ENCODE measurements at regions not wholly inside any gene's neighbourhood (a gene's known extent, or its start where the extent isn't known, plus 50 kb on each side); places are given as distances from the start of the nearest gene placed in this dataset.
"Not testable (repeated sequence)": the region's sequence is repeated elsewhere in the genome, so short reads cannot be mapped to it uniquely, and the experiment has no call there.

DNA sequence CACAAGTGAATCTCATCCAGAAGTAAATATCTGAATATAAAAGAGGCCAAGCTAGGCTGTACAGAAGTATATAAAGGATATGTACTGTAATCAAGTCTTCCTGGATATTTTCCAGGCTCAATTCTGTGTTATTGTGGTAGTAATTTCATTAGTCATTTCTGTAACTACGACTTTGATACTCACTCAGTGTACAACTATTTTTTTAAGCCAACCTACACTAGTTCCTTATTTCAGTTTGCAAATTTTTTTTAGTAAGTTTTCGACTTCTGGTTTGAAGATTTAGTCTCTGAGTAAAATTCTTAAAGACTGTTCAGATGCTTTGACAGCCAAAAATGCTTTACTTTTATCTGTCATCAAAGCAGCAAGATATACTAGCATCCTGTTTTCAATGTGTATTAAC, 130.8 kb downstream of the CAPZA3 start:
- TF ChIP-seq, protein P1, sequence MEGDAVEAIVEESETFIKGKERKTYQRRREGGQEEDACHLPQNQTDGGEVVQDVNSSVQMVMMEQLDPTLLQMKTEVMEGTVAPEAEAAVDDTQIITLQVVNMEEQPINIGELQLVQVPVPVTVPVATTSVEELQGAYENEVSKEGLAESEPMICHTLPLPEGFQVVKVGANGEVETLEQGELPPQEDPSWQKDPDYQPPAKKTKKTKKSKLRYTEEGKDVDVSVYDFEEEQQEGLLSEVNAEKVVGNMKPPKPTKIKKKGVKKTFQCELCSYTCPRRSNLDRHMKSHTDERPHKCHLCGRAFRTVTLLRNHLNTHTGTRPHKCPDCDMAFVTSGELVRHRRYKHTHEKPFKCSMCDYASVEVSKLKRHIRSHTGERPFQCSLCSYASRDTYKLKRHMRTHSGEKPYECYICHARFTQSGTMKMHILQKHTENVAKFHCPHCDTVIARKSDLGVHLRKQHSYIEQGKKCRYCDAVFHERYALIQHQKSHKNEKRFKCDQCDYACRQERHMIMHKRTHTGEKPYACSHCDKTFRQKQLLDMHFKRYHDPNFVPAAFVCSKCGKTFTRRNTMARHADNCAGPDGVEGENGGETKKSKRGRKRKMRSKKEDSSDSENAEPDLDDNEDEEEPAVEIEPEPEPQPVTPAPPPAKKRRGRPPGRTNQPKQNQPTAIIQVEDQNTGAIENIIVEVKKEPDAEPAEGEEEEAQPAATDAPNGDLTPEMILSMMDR (IDR thresholded peaks at IDR 0.05; ENCODE audit: low read depth, low read length) = no peak
- in situ Hi-C loops (cut with HindIII; ENCODE audit: low sequenced_read_pairs) = no loop called here
- DNase-seq (ENCODE audit: low read depth, low spot score) = peak; percentile 43
- no peak overlapping the region for H3K4me3 ChIP-seq (ENCODE audit: low read depth, low read length)

GRCh38 chr12:18872770-18873169, 134.9 kb downstream of the CAPZA3 start:
- DNase-seq (ENCODE audit: low read depth, low spot score) = no peak
- in situ Hi-C loops (cut with HindIII; ENCODE audit: low sequenced_read_pairs) = no loop called here
- H3K4me3 ChIP-seq (ENCODE audit: low read depth, low read length) = no peak overlapping the region
- TF ChIP-seq, protein P1 (IDR thresholded peaks at IDR 0.05; ENCODE audit: low read depth, low read length) = no peak

DNA sequence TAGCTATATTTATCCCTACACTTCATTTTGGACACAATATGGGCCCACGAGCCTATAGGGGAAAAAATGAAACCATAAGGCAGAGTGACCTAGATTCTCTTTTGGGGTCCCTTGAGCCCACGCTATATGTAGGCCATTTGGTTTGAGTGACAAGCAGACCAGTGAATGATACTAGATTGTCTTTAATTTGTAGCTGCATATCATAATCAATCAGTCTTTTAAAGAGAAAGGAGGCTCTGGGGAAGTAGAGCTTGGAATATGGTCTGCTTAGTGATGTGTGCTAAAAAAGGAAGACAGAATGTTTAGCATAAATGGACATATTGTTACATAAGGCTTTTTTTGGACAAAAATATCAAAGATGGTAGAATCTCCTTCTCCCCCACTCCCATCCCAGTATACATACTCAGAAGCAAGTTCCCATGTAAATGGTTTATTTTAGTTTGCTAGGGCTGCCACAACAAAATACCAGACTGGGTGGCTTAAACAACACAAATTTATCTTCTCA, 140.8 kb downstream of the CAPZA3 start:
- TF ChIP-seq, protein P1 (IDR thresholded peaks at IDR 0.05; ENCODE audit: low read depth, low read length) = no peak
- H3K4me3 ChIP-seq (ENCODE audit: low read depth, low read length) = no peak overlapping the region
- in situ Hi-C loops (cut with HindIII; ENCODE audit: low sequenced_read_pairs) = no loop called here
- DNase-seq (ENCODE audit: low read depth, low spot score) = no peak

DNA sequence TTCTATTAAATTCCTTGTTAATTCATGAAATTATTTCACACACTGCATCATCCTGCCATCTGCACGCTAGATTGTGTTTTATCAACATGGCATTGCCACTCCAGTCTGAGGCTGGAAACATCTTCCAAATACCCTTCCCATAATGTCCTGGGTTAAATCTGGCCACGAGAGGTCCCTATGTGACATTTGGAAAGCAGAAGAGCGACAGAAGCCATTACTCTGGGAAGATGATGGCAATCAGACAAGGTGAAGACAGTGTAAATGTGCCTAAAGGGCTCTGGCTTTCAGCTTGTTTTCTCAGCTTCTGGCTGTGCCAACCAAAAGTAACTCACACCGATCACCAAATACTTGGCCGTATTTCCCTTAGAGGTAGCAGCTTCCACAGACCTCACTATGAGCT, 144.8 kb downstream of the CAPZA3 start:
- DNase-seq (ENCODE audit: low read depth, low spot score) = no peak
- no peak overlapping the region for H3K4me3 ChIP-seq (ENCODE audit: low read depth, low read length)
- TF ChIP-seq, protein P1 (IDR thresholded peaks at IDR 0.05; ENCODE audit: low read depth, low read length) = no peak
- in situ Hi-C loops (cut with HindIII; ENCODE audit: low sequenced_read_pairs) = no loop called here

- no peak for DNase-seq (ENCODE audit: low read depth, low spot score)
- in situ Hi-C loops (cut with HindIII; ENCODE audit: low sequenced_read_pairs) = no loop called here
- H3K4me3 ChIP-seq (ENCODE audit: low read depth, low read length) = no peak overlapping the region
- TF ChIP-seq, protein P1 (IDR thresholded peaks at IDR 0.05; ENCODE audit: low read depth, low read length) = no peak
Measured at GRCh38 chr12:18886962-18887361, 149.0 kb downstream of the CAPZA3 start.

GRCh38 chr12:18887368-18887767, 149.4 kb downstream of the CAPZA3 start:
- DNase-seq (ENCODE audit: low read depth, low spot score) = no peak
- no peak overlapping the region for H3K4me3 ChIP-seq (ENCODE audit: low read depth, low read length)
- in situ Hi-C loops (cut with HindIII; ENCODE audit: low sequenced_read_pairs) = no loop called here
- TF ChIP-seq, protein P1 (IDR thresholded peaks at IDR 0.05; ENCODE audit: low read depth, low read length) = no peak

GRCh38 chr12:18888047-18888446, 150.1 kb downstream of the CAPZA3 start:
- TF ChIP-seq, protein P1 (IDR thresholded peaks at IDR 0.05; ENCODE audit: low read depth, low read length) = no peak
- in situ Hi-C loops (cut with HindIII; ENCODE audit: low sequenced_read_pairs) = no loop called here
- H3K4me3 ChIP-seq (ENCODE audit: low read depth, low read length) = no peak overlapping the region
- DNase-seq (ENCODE audit: low read depth, low spot score) = no peak

DNA sequence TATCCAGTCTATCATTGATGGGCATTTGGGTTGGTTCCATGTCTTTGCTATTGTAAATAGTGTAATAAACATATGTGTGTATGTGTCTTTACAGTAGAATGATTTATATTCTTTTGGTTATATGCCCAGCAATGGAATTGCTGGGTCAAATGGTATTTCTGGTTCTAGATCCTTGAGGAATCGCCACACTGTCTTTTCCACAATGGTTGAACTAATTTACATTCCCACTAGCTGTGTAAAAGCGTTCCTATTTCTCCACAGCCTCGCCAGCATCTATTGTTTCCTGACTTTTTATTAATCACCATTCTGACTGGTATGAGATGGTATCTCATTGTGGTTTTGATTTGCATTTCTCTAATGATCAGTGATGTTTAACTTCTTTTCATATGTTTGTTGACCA, 152.7 kb downstream of the CAPZA3 start:
- H3K4me3 ChIP-seq (ENCODE audit: low read depth, low read length); DNase-seq (ENCODE audit: low read depth, low spot score); in situ Hi-C loops (cut with HindIII; ENCODE audit: low sequenced_read_pairs): not testable (repeated sequence)

Data from astrocyte of the spinal cord (primary cell).